Myocyte (in vitro differentiated cells): ENCODE measurements at regions not wholly inside any gene's neighbourhood (a gene's known extent, or its start where the extent isn't known, plus 50 kb on each side); places are given as distances from the start of the nearest gene placed in this dataset.
A peak's percentile ranks its signal among the peaks of the same experiment; 100 is the strongest.

ENCODE experiments used
- DNase-seq: peaks from one replicate; pipeline ENCODE4 v3.0.0-alpha.2; 2012; ENCODE audit warnings: low read depth

DNA sequence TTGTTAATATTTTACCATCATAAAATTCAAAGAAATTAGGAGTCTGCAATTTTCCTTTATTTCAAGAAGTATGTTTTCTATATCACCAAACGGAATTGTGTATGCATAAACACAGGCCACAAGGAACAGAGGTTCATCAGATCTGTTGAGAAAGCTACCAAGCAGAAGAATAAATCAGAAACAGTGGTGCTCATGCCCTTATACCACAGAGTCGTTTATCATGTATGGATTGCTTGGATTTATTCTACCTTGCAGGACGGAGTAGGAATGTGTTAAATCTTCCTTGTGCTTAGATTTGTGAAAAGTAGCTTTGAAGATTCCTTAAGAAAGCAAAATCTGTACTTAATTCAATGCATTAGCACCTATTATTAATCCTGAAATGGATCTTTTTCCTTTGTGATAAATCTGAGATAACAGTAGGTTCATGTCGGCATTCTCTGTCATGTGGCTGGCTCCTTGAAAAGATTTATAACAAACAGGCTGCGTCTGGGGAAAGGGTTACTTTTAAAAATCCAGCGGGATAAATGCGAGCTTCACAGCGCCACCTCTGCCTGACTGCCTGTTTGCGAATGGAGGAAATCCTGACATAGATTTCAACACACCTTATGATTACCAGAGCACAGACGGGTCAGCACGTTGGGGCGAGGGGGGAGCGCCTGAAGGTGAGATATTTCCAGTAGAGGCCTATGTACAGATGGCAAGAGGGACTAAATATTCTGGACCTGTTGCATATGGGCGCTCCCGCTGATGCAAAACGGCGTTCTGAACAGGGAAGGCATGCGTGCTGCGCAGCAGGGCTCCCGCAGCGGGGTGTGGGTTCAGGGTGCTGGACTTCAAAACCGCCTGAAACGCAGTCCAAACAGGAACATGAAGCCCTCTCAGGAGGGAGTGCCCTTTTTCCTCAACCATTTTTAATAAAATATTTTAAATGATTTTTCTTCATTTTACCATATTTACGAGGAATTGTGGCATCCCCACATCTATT is 445.5 kb upstream of the SGCG start:
- DNase-seq, result no peak

- no peak for DNase-seq
Measured at GRCh38 chr13:22736084-22736767, 444.6 kb upstream of the SGCG start.

GRCh38 chr13:22736768-22737092 is 444.0 kb upstream of the SGCG start:
- DNase-seq, result no peak

DNA sequence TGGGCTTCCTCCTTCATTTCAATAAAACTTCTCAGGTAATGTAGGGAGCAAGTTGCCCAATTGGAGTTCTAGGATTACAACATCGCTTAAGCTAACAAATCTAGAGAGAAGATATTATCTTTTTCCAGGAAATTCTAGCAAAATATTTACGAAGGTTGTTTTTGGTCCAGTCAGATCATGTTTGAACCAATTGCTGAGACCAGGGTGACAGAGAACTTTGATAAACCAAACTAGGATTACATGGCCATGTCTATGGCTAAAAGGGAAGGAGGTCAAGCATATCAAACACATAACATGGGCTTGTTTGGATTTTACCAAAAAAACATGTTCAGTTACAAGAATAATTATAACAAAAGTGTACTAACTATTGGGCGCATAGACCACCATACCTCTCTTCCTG is 442.4 kb upstream of the SGCG start:
- DNase-seq, result no peak

DNA sequence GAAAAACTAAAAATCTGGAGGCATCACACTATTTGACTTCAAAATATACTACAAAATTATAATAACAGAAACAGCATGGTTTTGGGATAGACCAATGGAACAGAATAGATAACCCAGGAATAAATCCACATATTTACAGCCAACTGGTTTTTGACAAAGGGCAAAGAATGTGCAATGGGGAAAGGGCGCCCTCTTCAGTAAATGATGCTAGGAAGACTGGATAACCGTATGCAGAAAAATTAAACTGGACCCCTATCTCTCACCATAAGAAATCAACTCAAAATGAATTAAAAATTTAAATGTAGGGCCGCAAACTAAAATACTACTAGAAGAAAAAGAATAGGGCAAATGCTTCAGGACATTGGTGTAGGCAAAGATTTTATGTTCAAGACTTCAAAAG is 440.5 kb upstream of the SGCG start:
- DNase-seq, result peak; percentile 7

- no peak for DNase-seq
Measured at GRCh38 chr13:22744688-22745452, 435.9 kb upstream of the SGCG start.

GRCh38 chr13:22748866-22749577 is 431.8 kb upstream of the SGCG start:
- no peak for DNase-seq

- DNase-seq, result no peak
Measured at GRCh38 chr13:22749626-22750025, 431.2 kb upstream of the SGCG start.

- DNase-seq, result peak; percentile 55
Measured at GRCh38 chr13:22757530-22758120, 423.2 kb upstream of the SGCG start.

DNA sequence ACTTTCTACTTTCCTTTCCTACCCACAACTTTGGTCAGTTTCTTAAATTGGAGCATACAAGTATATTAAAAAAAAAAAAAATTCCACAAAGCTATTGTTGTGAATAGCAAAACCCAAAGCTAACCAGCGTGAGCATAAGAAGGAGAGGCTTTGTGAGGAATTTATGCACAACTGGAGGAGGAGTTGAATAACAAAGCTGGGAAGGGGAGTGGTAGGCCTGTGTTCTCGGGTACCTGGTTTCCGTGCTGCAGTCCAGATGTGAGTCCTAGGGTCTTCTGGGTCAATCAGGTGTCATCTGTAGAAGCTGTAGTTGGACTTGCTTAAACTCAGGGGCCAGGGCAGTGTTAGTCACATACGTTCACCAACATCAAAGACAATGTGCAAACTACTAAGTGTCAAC is 422.5 kb upstream of the SGCG start:
- no peak for DNase-seq

DNA sequence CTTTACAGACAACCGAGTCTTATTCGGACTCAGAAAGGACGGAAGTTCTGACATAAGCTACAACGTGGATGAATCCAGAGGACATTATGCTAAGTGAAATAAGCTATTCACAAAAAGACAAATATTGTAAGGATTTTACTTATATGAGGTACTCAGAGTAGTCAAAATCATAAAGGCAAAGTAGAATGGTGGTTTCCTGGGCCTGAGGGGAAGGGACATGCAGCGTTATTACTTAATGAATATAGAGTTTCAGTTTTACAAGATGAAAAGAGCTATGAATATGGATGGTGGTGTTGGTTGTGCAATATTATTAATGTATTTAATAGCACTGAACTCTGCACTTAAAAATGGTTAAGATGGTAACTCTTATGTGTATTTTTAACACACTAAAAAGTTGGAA is 419.1 kb upstream of the SGCG start:
- no peak for DNase-seq

DNA sequence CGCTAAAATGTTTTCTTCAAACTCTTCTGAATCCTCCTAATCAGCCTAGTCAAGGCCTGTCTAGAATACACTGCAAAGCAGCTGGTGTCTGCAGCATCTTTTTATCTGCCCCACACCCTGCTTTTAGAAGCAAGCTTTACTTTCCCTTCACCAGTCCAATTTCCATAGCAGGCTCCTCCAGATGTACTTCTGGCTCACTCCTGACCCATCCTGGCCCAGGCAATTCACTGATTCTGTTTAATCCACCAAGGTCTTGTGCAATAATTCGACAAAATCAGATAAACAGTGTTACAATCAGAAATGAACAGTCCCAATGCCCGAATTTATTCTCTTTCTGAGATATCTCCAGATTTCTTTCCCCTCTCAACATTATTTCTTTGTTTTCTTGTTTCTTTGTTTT is 415.2 kb upstream of the SGCG start:
- no peak for DNase-seq

DNA sequence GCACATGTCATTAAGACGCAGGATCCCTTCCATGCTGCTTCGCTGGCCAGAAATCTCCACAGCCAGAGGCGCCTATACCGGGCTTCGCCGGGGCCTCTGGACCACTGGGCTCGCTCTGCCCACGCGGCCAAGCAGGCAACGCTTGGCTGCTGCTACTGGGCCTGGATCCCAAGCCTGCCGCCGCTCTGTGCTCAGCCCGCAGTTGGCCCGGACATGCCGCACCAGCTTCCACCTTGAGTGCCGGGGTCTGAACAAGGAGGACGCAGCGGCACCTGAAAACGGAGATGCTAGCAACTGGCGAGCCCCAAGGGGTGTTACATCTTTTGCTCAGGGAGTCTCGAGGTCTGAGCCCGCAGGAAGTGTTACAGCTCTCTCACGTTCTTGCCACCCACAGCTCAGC is 409.9 kb upstream of the SGCG start:
- DNase-seq, result no peak

GRCh38 chr13:22773465-22773864 is 407.3 kb upstream of the SGCG start:
- DNase-seq, result no peak

GRCh38 chr13:22776394-22777186 is 404.2 kb upstream of the SGCG start:
- DNase-seq, result no peak

GRCh38 chr13:22777207-22777606 is 403.6 kb upstream of the SGCG start:
- no peak for DNase-seq

GRCh38 chr13:22789027-22789593 is 391.7 kb upstream of the SGCG start:
- no peak for DNase-seq

- DNase-seq, result no peak
Measured at GRCh38 chr13:22789916-22790315, 390.9 kb upstream of the SGCG start.

- DNase-seq, result peak; percentile 67
Measured at GRCh38 chr13:22793598-22794134, 387.1 kb upstream of the SGCG start.
